H9 (cell line): ENCODE measurements at regions not wholly inside any gene's neighbourhood (a gene's known extent, or its start where the extent isn't known, plus 50 kb on each side); places are given as distances from the start of the nearest gene placed in this dataset.

Source experiments
- DNase-seq: peaks from one replicate; pipeline ENCODE4 v3.0.0-alpha.2; 2017
- H2AFZ ChIP-seq: one replicate; pipeline ENCODE4 v1.6.1; 2013; ENCODE audit warnings: mild to moderate bottlenecking, low read length, control low read depth, moderate library complexity
- H2AK5ac ChIP-seq: 2 replicates; pipeline ENCODE4 v1.6.1; 2013; ENCODE audit warnings: low read length, control low read depth, mixed read lengths; ENCODE audit not compliant: insufficient read length
- H2BK120ac ChIP-seq: one replicate; pipeline ENCODE4 v1.6.1; 2013; ENCODE audit warnings: low read depth, mild to moderate bottlenecking, low read length, control low read depth, inconsistent platforms; ENCODE audit not compliant: poor library complexity, severe bottlenecking
- H2BK12ac ChIP-seq: 2 replicates; pipeline ENCODE4 v1.6.1; 2013; ENCODE audit warnings: low read length, control low read depth, mixed read lengths, low read depth; ENCODE audit not compliant: insufficient read length
- H2BK15ac ChIP-seq: 2 replicates; pipeline ENCODE4 v1.6.1; 2013; ENCODE audit warnings: low read depth, low read length, control low read depth
- H2BK20ac ChIP-seq: one replicate; pipeline ENCODE4 v1.6.1; 2013; ENCODE audit warnings: low read depth, mild to moderate bottlenecking, low read length, control low read depth, inconsistent platforms; ENCODE audit not compliant: poor library complexity, severe bottlenecking
- H2BK5ac ChIP-seq: 2 replicates; pipeline ENCODE4 v1.6.1; 2013; ENCODE audit warnings: low read length, control low read depth, mixed read lengths; ENCODE audit not compliant: insufficient read length
- H3K14ac ChIP-seq: 2 replicates; pipeline ENCODE4 v1.6.1; 2013; ENCODE audit warnings: low read length, control low read depth; ENCODE audit not compliant: insufficient read depth
- H3K18ac ChIP-seq: 2 replicates; pipeline ENCODE4 v1.6.1; 2013; ENCODE audit warnings: low read depth, mild to moderate bottlenecking, mixed read lengths, low read length, control low read depth; ENCODE audit not compliant: insufficient read length
- H3K23ac ChIP-seq: 2 replicates; pipeline ENCODE4 v1.6.1; 2013; ENCODE audit warnings: low read length, control low read depth, mixed read lengths, low read depth; ENCODE audit not compliant: insufficient read length
- H3K23me2 ChIP-seq: 2 replicates; pipeline ENCODE4 v1.6.1; 2013; ENCODE audit warnings: low read depth, mild to moderate bottlenecking, mixed read lengths, low read length, control low read depth; ENCODE audit not compliant: insufficient read length, poor library complexity, severe bottlenecking
- H3K27ac ChIP-seq: 2 replicates; pipeline ENCODE4 v1.5.1; 2013; ENCODE audit warnings: low read length, control low read depth, mixed read lengths, low read depth; ENCODE audit not compliant: insufficient read length
- H3K27me3 ChIP-seq: 2 replicates; pipeline ENCODE4 v1.6.1; 2013; ENCODE audit warnings: low read length, control low read depth, inconsistent platforms; ENCODE audit not compliant: insufficient read depth
- H3K4ac ChIP-seq: 2 replicates; pipeline ENCODE4 v1.6.1; 2013; ENCODE audit warnings: low read depth, mild to moderate bottlenecking, control low read depth, inconsistent platforms, low read length, moderate library complexity
- H3K4me1 ChIP-seq: 2 replicates; pipeline ENCODE4 v1.6.1; 2013; ENCODE audit warnings: low read length, control low read depth, inconsistent platforms; ENCODE audit not compliant: insufficient read depth
- H3K4me2 ChIP-seq: 2 replicates; pipeline ENCODE4 v1.6.1; 2013; ENCODE audit warnings: low read length, control low read depth, mixed read lengths; ENCODE audit not compliant: insufficient read length, insufficient read depth
- H3K56ac ChIP-seq: 2 replicates; pipeline ENCODE4 v1.6.1; 2013; ENCODE audit warnings: low read depth, mild to moderate bottlenecking, mixed read lengths, low read length, control low read depth; ENCODE audit not compliant: insufficient read length
- H3K79me1 ChIP-seq: 2 replicates; pipeline ENCODE4 v1.6.1; 2013; ENCODE audit warnings: low read depth, mild to moderate bottlenecking, moderate library complexity, low read length, control low read depth, inconsistent platforms; ENCODE audit not compliant: insufficient read depth, poor library complexity, severe bottlenecking
- H3K79me2 ChIP-seq: 2 replicates; pipeline ENCODE4 v1.6.1; 2013; ENCODE audit warnings: low read length, control low read depth, inconsistent platforms; ENCODE audit not compliant: insufficient read depth
- H3K9ac ChIP-seq: 2 replicates; pipeline ENCODE4 v1.6.1; 2013; ENCODE audit warnings: low read length, control low read depth, mixed read lengths; ENCODE audit not compliant: insufficient read length; ENCODE audit errors: extremely low read depth
- H3K9me3 ChIP-seq: one replicate; pipeline ENCODE4 v1.6.1; 2013; ENCODE audit warnings: low read depth, low read length, inconsistent platforms; ENCODE audit not compliant: control insufficient read depth
- H3T11ph ChIP-seq: one replicate; pipeline ENCODE4 v1.6.1; 2013; ENCODE audit warnings: mild to moderate bottlenecking, low read length, control low read depth, inconsistent platforms
- H4K20me1 ChIP-seq: one replicate; pipeline ENCODE4 v1.6.1; 2013; ENCODE audit not compliant: control insufficient read depth, insufficient read length, insufficient read depth
- H4K5ac ChIP-seq: 2 replicates; pipeline ENCODE4 v1.6.1; 2013; ENCODE audit warnings: low read depth, mild to moderate bottlenecking, mixed read lengths, low read length, control low read depth; ENCODE audit not compliant: insufficient read length
- H4K8ac ChIP-seq: replicated peaks from 2 replicates; pipeline ENCODE4 v1.6.1; 2013; ENCODE audit warnings: low read length, control low read depth, mixed read lengths, low read depth; ENCODE audit not compliant: insufficient read length
- H4K91ac ChIP-seq: 2 replicates; pipeline ENCODE4 v1.6.1; 2013; ENCODE audit warnings: low read depth, mild to moderate bottlenecking, moderate library complexity, mixed read lengths, low read length, control low read depth; ENCODE audit not compliant: insufficient read length
- H3K27ac Mint-ChIP-seq, 3 experiments: 2 replicates in 2 of 3; 3 replicates in 1 of 3; pipeline ENCODE4 v1.8.0; 2020 to 2021; ENCODE audit warnings: mixed read lengths in 3 of 3, mild to moderate bottlenecking in 1 of 3, moderate library complexity in 1 of 3
- H3K27me3 Mint-ChIP-seq: 2 replicates; pipeline ENCODE4 v1.8.0; 2021; ENCODE audit warnings: low read depth, mild to moderate bottlenecking, moderate library complexity, mixed read lengths
- H3K36me3 Mint-ChIP-seq, 3 experiments: 2 replicates in 2 of 3; 3 replicates in 1 of 3; pipeline ENCODE4 v1.8.0; 2020 to 2021; ENCODE audit warnings: low read depth in 3 of 3, mixed read lengths in 3 of 3; ENCODE audit not compliant: insufficient read depth in 1 of 3
- H3K4me1 Mint-ChIP-seq, 2 experiments: 2 replicates each; pipeline ENCODE4 v1.8.0; 2020; ENCODE audit warnings: mixed read lengths in 2 of 2
- H3K4me3 Mint-ChIP-seq, 2 experiments: 2 replicates in 1 of 2; 3 replicates in 1 of 2; pipeline ENCODE4 v1.8.0; 2020 to 2021; ENCODE audit warnings: mild to moderate bottlenecking in 2 of 2, mixed read lengths in 2 of 2, moderate library complexity in 1 of 2
- H3K9me3 Mint-ChIP-seq, 2 experiments: 2 replicates in 1 of 2; 3 replicates in 1 of 2; pipeline ENCODE4 v1.8.0; 2020; ENCODE audit warnings: mild to moderate bottlenecking in 2 of 2, mixed read lengths in 2 of 2, moderate library complexity in 1 of 2
- CTCF ChIP-seq: fragments of 200-600 bp; sonication (generic); conservative IDR thresholded peaks from 3 replicates; pipeline ENCODE4 v1.8.0; 2021; ENCODE audit warnings: antibody characterized with exemption, mild to moderate bottlenecking
- WGBS: extraction: QIAGEN DNeasy Blood & Tissue Kit; methylation state at CpG from one replicate; pipeline ENCODE4 v1.1.7; 2013; ENCODE audit warnings: missing lambda C conversion rate, low lambda C conversion rate, mixed read lengths; ENCODE audit not compliant: insufficient read length; ENCODE audit errors: extremely low coverage; 5-methylcytosine and 5-hydroxymethylcytosine counted together

GRCh38 chr2:11922294-11922693 lies 175.9 kb downstream of the LPIN1 start:
- Histone ChIP-seq H3K4ac (no peak overlapping the region), H4K5ac (no peak overlapping the region), H2BK12ac (no peak overlapping the region), H2AFZ (no peak overlapping the region), H3K18ac (no peak overlapping the region), H2BK5ac (no peak overlapping the region), H2BK20ac (no peak overlapping the region), H3K23me2 (no peaks in the 10 kb centered on the region), H3K56ac (no peak overlapping the region), H2BK15ac (no peak overlapping the region), H3K4me1 (no peaks in the 10 kb centered on the region), H4K91ac (no peak overlapping the region), H3K9ac (no peak overlapping the region), H3T11ph (no peak overlapping the region), H3K4me2 (no peak overlapping the region), H2BK120ac (no peak overlapping the region), H3K27ac (no peak overlapping the region), H3K79me1 (no peaks in the 10 kb centered on the region), H4K20me1 (no peaks in the 10 kb centered on the region), H4K8ac (no peak overlapping the region), H3K14ac (no peak overlapping the region), H3K23ac (no peak overlapping the region), H3K79me2 (no peaks in the 10 kb centered on the region), H3K9me3 (no peaks in the 10 kb centered on the region), H2AK5ac (no peak overlapping the region), H3K27me3 (no peaks in the 10 kb centered on the region)
- no peak overlapping the region for H3K4me3 Mint-ChIP-seq
- TF ChIP-seq CTCF, result no peak
- no peaks in the 10 kb centered on the region; a peak in 1 of 7 replicates for H3K36me3 Mint-ChIP-seq
- DNase-seq, result no peak
- WGBS, result no CpG with 5 or more reads among the region's 4 CpGs
- H3K27ac Mint-ChIP-seq, result no peak overlapping the region; a peak in 1 of 7 replicates
- no peaks in the 10 kb centered on the region for H3K9me3 Mint-ChIP-seq
- H3K27me3 Mint-ChIP-seq, result peaks cover 7% of the 10 kb centered on the region
- H3K4me1 Mint-ChIP-seq, result peaks cover 15 to 17% of the 10 kb centered on the region in 2 experiments
